KMS-11 (cell line): ENCODE measurements at regions not wholly inside any gene's neighbourhood (a gene's known extent, or its start where the extent isn't known, plus 50 kb on each side); places are given as distances from the start of the nearest gene placed in this dataset.

Source experiments
- H2AFZ ChIP-seq: fragments of 200-600 bp; sonication (generic); 2 replicates; pipeline ENCODE4 v1.6.1; 2016; ENCODE audit warnings: antibody characterized with exemption, mixed run types, low read depth
- H3K27ac ChIP-seq: fragments of 200-600 bp; sonication (generic); 2 replicates; pipeline ENCODE4 v1.6.1; 2016; ENCODE audit warnings: mild to moderate bottlenecking, mixed run types
- H3K27me3 ChIP-seq: fragments of 200-600 bp; sonication (generic); 2 replicates; pipeline ENCODE4 v1.6.1; 2017; ENCODE audit warnings: mild to moderate bottlenecking, low read depth, mixed run types, moderate library complexity; ENCODE audit not compliant: insufficient read depth
- H3K36me3 ChIP-seq: fragments of 200-600 bp; sonication (generic); 2 replicates; pipeline ENCODE4 v1.6.1; 2017; ENCODE audit warnings: mild to moderate bottlenecking, mixed run types; ENCODE audit not compliant: insufficient read depth
- H3K4me1 ChIP-seq: fragments of 200-600 bp; sonication (generic); 2 replicates; pipeline ENCODE4 v1.6.1; 2016; ENCODE audit warnings: mild to moderate bottlenecking, low read depth, mixed run types; ENCODE audit not compliant: poor library complexity, severe bottlenecking
- H3K4me2 ChIP-seq: fragments of 200-600 bp; sonication (generic); 2 replicates; pipeline ENCODE4 v1.7.0; 2016; ENCODE audit warnings: mild to moderate bottlenecking, mixed run types
- H3K4me3 ChIP-seq: fragments of 200-600 bp; sonication (generic); IDR thresholded peaks from 2 replicates; pipeline ENCODE4 v1.6.1; 2017; ENCODE audit warnings: low read depth, low read length, mixed read lengths; ENCODE audit not compliant: insufficient read depth
- H3K79me2 ChIP-seq: fragments of 200-600 bp; sonication (generic); 2 replicates; pipeline ENCODE4 v1.6.1; 2016; ENCODE audit warnings: low read depth, mixed run types; ENCODE audit not compliant: insufficient read depth
- H3K9ac ChIP-seq: fragments of 200-600 bp; sonication (generic); 2 replicates; pipeline ENCODE4 v1.6.1; 2016; ENCODE audit warnings: mild to moderate bottlenecking, mixed run types
- H4K20me1 ChIP-seq: fragments of 200-600 bp; sonication (generic); 2 replicates; pipeline ENCODE4 v1.6.1; 2016; ENCODE audit warnings: mild to moderate bottlenecking, mixed run types; ENCODE audit not compliant: insufficient read depth
- TF ChIP-seq, protein P1 (sequence below): fragments of 200-600 bp; sonication (generic); conservative IDR thresholded peaks from 2 replicates; pipeline ENCODE4 v1.6.1; 2017; ENCODE audit warnings: low read depth, mild to moderate bottlenecking, antibody characterized with exemption, low read length, moderate library complexity, mixed read lengths

GRCh38 chr11:116596346-116597260 is 176.2 kb downstream of the BUD13 start:
- Histone ChIP-seq H3K27me3 (no peaks in the 10 kb centered on the region), H3K9ac (no peak overlapping the region), H3K4me3 (no peak overlapping the region), H3K27ac (no peak overlapping the region), H3K79me2 (no peaks in the 10 kb centered on the region), H3K36me3 (no peaks in the 10 kb centered on the region), H4K20me1 (no peaks in the 10 kb centered on the region), H2AFZ (no peak overlapping the region), H3K4me1 (no peaks in the 10 kb centered on the region), H3K4me2 (no peak overlapping the region)
- TF ChIP-seq, protein P1, sequence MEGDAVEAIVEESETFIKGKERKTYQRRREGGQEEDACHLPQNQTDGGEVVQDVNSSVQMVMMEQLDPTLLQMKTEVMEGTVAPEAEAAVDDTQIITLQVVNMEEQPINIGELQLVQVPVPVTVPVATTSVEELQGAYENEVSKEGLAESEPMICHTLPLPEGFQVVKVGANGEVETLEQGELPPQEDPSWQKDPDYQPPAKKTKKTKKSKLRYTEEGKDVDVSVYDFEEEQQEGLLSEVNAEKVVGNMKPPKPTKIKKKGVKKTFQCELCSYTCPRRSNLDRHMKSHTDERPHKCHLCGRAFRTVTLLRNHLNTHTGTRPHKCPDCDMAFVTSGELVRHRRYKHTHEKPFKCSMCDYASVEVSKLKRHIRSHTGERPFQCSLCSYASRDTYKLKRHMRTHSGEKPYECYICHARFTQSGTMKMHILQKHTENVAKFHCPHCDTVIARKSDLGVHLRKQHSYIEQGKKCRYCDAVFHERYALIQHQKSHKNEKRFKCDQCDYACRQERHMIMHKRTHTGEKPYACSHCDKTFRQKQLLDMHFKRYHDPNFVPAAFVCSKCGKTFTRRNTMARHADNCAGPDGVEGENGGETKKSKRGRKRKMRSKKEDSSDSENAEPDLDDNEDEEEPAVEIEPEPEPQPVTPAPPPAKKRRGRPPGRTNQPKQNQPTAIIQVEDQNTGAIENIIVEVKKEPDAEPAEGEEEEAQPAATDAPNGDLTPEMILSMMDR, result no peak

DNA sequence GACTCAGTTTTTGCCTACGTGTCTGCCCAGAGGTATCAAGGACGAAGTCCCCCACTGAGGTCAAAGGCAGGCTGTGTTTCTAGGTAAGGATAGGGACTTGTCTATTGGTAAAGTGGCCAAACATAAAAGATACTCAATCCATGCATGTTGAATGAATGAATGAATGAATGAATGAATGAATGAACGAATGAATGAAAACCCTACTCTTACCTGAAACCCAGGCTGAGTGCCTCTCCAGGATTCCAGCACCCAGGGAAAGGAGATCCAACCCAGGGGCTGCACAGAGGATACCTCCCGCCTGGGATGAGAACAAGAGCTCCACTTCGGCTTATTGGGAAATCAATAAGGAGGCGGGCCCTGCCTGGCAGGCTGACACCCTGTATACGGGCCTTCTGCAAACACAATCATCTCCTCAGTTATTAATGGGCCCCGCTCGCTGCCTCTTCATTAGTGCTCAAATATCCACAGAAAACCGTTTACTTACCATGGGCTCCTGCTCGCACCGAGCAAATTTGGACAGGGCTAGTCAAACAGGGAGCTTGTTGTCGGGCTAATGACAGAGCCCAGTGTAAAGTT is 177.4 kb downstream of the BUD13 start:
- Histone ChIP-seq H3K36me3 (no peaks in the 10 kb centered on the region), H4K20me1 (no peaks in the 10 kb centered on the region), H3K4me3 (no peak overlapping the region), H3K9ac (no peak overlapping the region), H3K27me3 (no peaks in the 10 kb centered on the region), H3K4me2 (no peak overlapping the region), H3K4me1 (no peaks in the 10 kb centered on the region), H3K79me2 (no peaks in the 10 kb centered on the region), H3K27ac (no peak overlapping the region), H2AFZ (no peak overlapping the region)
- TF ChIP-seq, protein P1, result no peak

- no peaks in the 10 kb centered on the region for H3K4me1 ChIP-seq
- no peaks in the 10 kb centered on the region for H4K20me1 ChIP-seq
- no peak overlapping the region for H3K9ac ChIP-seq
- H3K36me3 ChIP-seq, result no peaks in the 10 kb centered on the region
- no peak overlapping the region for H3K4me3 ChIP-seq
- H3K4me2 ChIP-seq, result no peak overlapping the region
- H2AFZ ChIP-seq, result no peak overlapping the region
- no peaks in the 10 kb centered on the region for H3K27me3 ChIP-seq
- H3K27ac ChIP-seq, result no peak overlapping the region
- H3K79me2 ChIP-seq, result no peaks in the 10 kb centered on the region
- TF ChIP-seq, protein P1, result no peak
Measured at GRCh38 chr11:116590844-116591570, 181.8 kb downstream of the BUD13 start.

DNA sequence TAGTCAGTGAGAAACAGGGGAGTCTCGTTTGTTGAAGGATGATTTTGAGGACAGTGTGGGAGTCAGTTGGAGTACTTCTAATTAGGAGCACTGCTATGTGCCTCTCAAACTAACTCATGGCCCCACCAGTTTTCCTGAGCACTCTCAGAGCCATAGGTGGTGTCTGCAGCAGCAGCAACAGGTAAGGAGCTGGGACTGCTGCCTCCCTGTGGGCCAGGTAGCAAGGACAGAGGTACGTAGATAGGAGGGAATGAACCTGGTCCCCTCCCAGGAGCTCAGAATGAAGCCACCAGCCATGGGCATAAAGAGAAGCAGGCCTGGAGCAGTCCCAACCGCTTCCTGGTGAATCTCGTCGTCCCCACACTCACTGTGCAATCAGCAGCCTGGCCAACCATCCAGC is 183.4 kb downstream of the BUD13 start:
- Histone ChIP-seq H3K4me1 (no peaks in the 10 kb centered on the region), H2AFZ (no peak overlapping the region), H4K20me1 (no peaks in the 10 kb centered on the region), H3K27ac (no peak overlapping the region), H3K27me3 (no peaks in the 10 kb centered on the region), H3K79me2 (no peaks in the 10 kb centered on the region), H3K4me2 (no peak overlapping the region), H3K9ac (no peak overlapping the region), H3K4me3 (no peak overlapping the region), H3K36me3 (no peaks in the 10 kb centered on the region)
- TF ChIP-seq, protein P1, result no peak
